ENCODE measurements at regions not wholly inside any gene's neighbourhood (a gene's known extent, or its start where the extent isn't known, plus 50 kb on each side); places are given as distances from the start of the nearest gene placed in this dataset.

GRCh38 chr7:41384418-41384817 is 318.5 kb downstream of the INHBA start:
- H3K27me3 ChIP-seq (ENCODE audit: insufficient read depth, low read length), result no peaks in the 10 kb centered on the region
- H4K20me1 ChIP-seq (ENCODE audit: insufficient read depth, low read length), result no peaks in the 10 kb centered on the region
- no peak overlapping the region for H3K4me3 ChIP-seq (ENCODE audit: insufficient read depth, low read length)
- no peaks in the 10 kb centered on the region for H3K79me2 ChIP-seq (ENCODE audit: insufficient read depth, low read length)
- H3K27ac ChIP-seq (ENCODE audit: low read depth, low read length), result no peak overlapping the region
- H3K4me2 ChIP-seq (ENCODE audit: insufficient read depth, low read length), result no peak overlapping the region
- TF ChIP-seq, protein P1, sequence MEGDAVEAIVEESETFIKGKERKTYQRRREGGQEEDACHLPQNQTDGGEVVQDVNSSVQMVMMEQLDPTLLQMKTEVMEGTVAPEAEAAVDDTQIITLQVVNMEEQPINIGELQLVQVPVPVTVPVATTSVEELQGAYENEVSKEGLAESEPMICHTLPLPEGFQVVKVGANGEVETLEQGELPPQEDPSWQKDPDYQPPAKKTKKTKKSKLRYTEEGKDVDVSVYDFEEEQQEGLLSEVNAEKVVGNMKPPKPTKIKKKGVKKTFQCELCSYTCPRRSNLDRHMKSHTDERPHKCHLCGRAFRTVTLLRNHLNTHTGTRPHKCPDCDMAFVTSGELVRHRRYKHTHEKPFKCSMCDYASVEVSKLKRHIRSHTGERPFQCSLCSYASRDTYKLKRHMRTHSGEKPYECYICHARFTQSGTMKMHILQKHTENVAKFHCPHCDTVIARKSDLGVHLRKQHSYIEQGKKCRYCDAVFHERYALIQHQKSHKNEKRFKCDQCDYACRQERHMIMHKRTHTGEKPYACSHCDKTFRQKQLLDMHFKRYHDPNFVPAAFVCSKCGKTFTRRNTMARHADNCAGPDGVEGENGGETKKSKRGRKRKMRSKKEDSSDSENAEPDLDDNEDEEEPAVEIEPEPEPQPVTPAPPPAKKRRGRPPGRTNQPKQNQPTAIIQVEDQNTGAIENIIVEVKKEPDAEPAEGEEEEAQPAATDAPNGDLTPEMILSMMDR (IDR thresholded peaks at IDR 0.05; ENCODE audit: extremely low read depth, low read depth, low read length), result no peak
- H3K36me3 ChIP-seq (ENCODE audit: insufficient read depth, low read length), result no peaks in the 10 kb centered on the region
- no peaks in the 10 kb centered on the region for H3K4me1 ChIP-seq (ENCODE audit: insufficient read depth, low read length)
- DNase-seq (ENCODE audit: insufficient read length, low spot score, missing footprints), result no peak
- no peaks in the 10 kb centered on the region for H3K9me3 ChIP-seq (ENCODE audit: low read depth, low read length)
- H2AFZ ChIP-seq (ENCODE audit: low read length), result no peak overlapping the region

GRCh38 chr7:41383596-41383995 is 319.3 kb downstream of the INHBA start:
- Histone ChIP-seq H3K4me2 (ENCODE audit: insufficient read depth, low read length) (no peak overlapping the region), H3K27ac (ENCODE audit: low read depth, low read length) (no peak overlapping the region), H3K4me3 (ENCODE audit: insufficient read depth, low read length) (no peak overlapping the region), H3K9me3 (ENCODE audit: low read depth, low read length) (no peaks in the 10 kb centered on the region), H3K4me1 (ENCODE audit: insufficient read depth, low read length) (no peaks in the 10 kb centered on the region), H3K79me2 (ENCODE audit: insufficient read depth, low read length) (no peaks in the 10 kb centered on the region), H3K36me3 (ENCODE audit: insufficient read depth, low read length) (no peaks in the 10 kb centered on the region), H3K27me3 (ENCODE audit: insufficient read depth, low read length) (no peaks in the 10 kb centered on the region), H4K20me1 (ENCODE audit: insufficient read depth, low read length) (no peaks in the 10 kb centered on the region), H2AFZ (ENCODE audit: low read length) (no peak overlapping the region)
- DNase-seq (ENCODE audit: insufficient read length, low spot score, missing footprints), result no peak
- TF ChIP-seq, protein P1 (IDR thresholded peaks at IDR 0.05; ENCODE audit: extremely low read depth, low read depth, low read length), result no peak

DNA sequence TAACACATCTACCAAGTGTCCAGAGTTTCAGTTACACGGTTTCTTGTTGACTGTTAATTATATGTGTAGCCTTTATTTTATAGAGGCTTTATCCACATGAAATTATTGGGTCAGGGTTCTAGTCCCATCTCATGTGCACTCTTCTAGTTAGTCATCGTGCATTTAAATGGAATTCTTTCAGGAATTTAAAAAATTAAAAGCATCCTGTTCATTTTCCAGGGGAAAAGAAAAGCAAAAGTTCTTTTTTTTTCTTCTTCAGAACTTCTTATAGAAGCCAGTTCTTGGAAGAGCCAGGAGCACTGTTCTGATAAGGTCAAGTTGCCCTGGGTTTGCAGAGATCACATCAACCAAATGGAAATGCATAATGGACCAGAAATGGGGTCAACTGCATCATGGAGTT is 324.7 kb downstream of the INHBA start:
- Histone ChIP-seq H3K36me3 (ENCODE audit: insufficient read depth, low read length) (no peaks in the 10 kb centered on the region), H4K20me1 (ENCODE audit: insufficient read depth, low read length) (no peaks in the 10 kb centered on the region), H3K4me3 (ENCODE audit: insufficient read depth, low read length) (no peak overlapping the region), H3K4me2 (ENCODE audit: insufficient read depth, low read length) (no peak overlapping the region), H3K4me1 (ENCODE audit: insufficient read depth, low read length) (no peaks in the 10 kb centered on the region), H3K79me2 (ENCODE audit: insufficient read depth, low read length) (no peaks in the 10 kb centered on the region), H2AFZ (ENCODE audit: low read length) (no peak overlapping the region), H3K27ac (ENCODE audit: low read depth, low read length) (no peak overlapping the region), H3K27me3 (ENCODE audit: insufficient read depth, low read length) (no peaks in the 10 kb centered on the region), H3K9me3 (ENCODE audit: low read depth, low read length) (no peaks in the 10 kb centered on the region)
- DNase-seq (ENCODE audit: insufficient read length, low spot score, missing footprints), result no peak
- TF ChIP-seq, protein P1 (IDR thresholded peaks at IDR 0.05; ENCODE audit: extremely low read depth, low read depth, low read length), result no peak

GRCh38 chr7:41375582-41375981 is 327.3 kb downstream of the INHBA start:
- no peaks in the 10 kb centered on the region for H4K20me1 ChIP-seq (ENCODE audit: insufficient read depth, low read length)
- H3K4me1 ChIP-seq (ENCODE audit: insufficient read depth, low read length), result no peaks in the 10 kb centered on the region
- no peaks in the 10 kb centered on the region for H3K9me3 ChIP-seq (ENCODE audit: low read depth, low read length)
- H3K27ac ChIP-seq (ENCODE audit: low read depth, low read length), result no peak overlapping the region
- TF ChIP-seq, protein P1 (IDR thresholded peaks at IDR 0.05; ENCODE audit: extremely low read depth, low read depth, low read length), result no peak
- no peak overlapping the region for H3K4me2 ChIP-seq (ENCODE audit: insufficient read depth, low read length)
- H3K79me2 ChIP-seq (ENCODE audit: insufficient read depth, low read length), result no peaks in the 10 kb centered on the region
- H3K4me3 ChIP-seq (ENCODE audit: insufficient read depth, low read length), result no peak overlapping the region
- no peak overlapping the region for H2AFZ ChIP-seq (ENCODE audit: low read length)
- DNase-seq (ENCODE audit: insufficient read length, low spot score, missing footprints), result no peak
- no peaks in the 10 kb centered on the region for H3K27me3 ChIP-seq (ENCODE audit: insufficient read depth, low read length)
- H3K36me3 ChIP-seq (ENCODE audit: insufficient read depth, low read length), result no peaks in the 10 kb centered on the region

Data from osteoblast (primary cell).